Activated T-helper 9 cell treated with anti-CD3 and anti-CD28 coated beads, Interleukin-2, amount 50 U/mL, for 16 hours (primary cell): ENCODE measurements at regions not wholly inside any gene's neighbourhood (a gene's known extent, or its start where the extent isn't known, plus 50 kb on each side); places are given as distances from the start of the nearest gene placed in this dataset.

ENCODE experiments used
- DNase-seq: peaks from one replicate; pipeline ENCODE4 v3.0.0-alpha.2; 2020; ENCODE audit warnings: low read depth

DNA sequence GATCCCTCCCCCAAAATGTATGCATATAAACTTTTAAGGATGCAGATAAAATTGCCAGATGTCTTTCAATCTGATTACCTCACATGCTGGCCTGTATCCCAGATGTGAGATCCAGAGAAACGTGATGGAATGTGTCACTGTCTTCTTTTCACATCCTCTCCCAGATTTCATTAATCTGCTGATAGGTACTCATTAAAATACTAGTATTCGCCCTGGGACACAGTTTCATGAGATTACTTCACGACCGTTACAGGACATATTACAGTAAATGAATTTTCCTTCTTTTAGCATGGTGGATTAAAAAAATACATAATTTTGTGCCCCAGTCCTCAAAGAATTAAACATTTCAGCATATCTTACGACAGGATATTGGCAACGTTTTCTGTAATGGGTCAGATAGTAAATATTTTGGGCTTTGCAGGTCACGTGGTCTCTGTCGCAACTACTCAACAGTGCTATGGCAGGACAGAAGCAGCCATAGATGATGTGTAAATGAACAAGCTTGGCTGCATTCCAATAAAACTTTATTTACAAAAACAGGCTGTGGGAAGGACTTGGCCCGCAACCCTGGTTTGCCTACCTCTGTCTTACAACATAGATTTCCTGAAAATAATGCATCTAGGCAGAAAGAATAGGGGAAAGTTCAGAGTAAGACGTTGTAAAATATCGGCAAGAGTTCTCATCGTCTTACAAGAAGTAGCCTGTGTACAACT is 156.0 kb upstream of the DIO3 start:
- DNase-seq: no peak

- DNase-seq: no peak
Observed at GRCh38 chr14:101406921-101407320, 154.4 kb upstream of the DIO3 start.

DNA sequence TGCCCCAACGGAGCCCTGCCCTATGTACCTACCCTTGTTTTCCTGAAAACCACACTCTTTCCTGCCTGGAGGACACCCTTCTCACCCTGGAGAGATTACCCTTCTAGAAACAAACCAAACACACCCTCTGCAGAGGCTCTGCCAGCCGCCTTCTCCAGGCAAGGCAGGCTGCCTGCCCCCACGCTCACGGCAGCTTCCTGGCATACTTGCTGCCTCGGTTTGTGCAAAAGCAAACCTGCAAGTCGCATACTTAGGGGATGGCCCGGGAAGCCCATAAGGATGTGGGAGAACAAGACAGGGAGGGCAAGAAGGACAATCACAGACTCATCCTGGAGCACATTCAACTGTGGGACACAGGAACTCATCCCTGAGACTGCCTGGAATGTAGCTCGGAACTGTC is 154.0 kb upstream of the DIO3 start:
- DNase-seq: no peak

GRCh38 chr14:101408077-101408831 is 153.0 kb upstream of the DIO3 start:
- DNase-seq: no peak

DNA sequence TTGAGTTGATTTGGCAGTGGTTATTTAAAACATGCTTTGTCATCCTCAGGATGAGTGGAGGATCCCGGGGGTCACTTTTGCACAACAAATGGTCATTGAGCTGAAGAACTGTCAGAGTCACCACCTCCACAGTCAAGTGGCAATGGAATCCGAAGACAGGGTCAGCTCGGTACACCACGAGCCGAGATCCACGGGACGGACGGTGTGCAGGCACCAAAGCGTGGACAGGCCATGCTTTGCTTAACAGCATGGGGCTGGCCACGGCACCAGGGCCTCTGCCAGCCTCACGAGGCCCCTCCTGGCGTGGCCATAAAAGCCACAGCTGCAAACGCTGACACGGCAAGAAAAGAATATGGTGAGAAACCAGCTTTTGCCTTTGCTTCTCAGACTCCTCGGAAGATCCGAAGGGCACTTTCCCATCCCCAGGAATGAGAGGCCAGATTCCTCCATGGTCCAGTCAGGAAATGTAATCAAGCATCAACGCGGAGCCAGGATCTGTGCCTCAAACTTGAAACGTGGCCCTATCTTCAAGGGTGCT is 152.2 kb upstream of the DIO3 start:
- DNase-seq: no peak

- no peak for DNase-seq
Observed at GRCh38 chr14:101410126-101410525, 151.2 kb upstream of the DIO3 start.

GRCh38 chr14:101411151-101411550 is 150.1 kb upstream of the DIO3 start:
- DNase-seq: no peak

GRCh38 chr14:101411779-101412178 is 149.5 kb upstream of the DIO3 start:
- DNase-seq: no peak

DNA sequence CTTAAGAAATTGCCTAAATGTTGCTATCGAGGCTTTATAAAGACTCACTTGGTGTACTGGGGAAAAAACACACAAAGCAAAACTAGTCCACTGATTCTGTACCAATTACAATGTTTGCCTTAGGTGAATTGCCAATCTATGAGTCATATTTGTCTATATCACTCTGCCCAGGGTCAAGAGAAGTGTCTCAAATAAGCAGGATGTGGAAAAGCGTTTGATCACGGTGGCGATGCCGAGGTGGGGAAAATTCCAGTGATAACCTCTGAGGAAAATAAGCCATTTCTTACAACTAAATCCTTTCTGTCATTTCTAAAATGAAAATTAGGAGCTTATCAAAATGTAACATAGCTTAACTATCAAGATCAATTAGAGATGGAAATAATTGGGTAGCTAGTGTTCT is 148.6 kb upstream of the DIO3 start:
- DNase-seq: no peak

- DNase-seq: no peak
Observed at GRCh38 chr14:101417434-101417833, 143.9 kb upstream of the DIO3 start.

DNA sequence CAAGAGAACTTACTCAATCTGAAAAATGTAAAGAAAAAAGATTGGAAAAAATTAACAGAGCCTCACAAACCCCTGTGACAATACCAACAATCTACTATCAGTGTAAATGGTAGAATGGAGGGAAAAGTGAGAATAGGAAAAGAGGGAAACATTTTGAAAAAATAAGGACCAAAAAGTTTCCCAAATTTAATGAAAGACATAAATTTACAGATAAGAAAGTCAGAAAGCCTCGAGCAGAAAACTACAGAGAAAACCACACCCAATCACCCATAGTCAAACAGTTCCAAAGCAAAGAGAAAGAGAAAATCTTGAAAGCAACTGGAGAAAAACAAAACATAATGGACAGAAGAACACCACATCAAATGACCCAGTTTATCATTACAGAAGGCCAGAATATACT is 142.7 kb upstream of the DIO3 start:
- DNase-seq: no peak

DNA sequence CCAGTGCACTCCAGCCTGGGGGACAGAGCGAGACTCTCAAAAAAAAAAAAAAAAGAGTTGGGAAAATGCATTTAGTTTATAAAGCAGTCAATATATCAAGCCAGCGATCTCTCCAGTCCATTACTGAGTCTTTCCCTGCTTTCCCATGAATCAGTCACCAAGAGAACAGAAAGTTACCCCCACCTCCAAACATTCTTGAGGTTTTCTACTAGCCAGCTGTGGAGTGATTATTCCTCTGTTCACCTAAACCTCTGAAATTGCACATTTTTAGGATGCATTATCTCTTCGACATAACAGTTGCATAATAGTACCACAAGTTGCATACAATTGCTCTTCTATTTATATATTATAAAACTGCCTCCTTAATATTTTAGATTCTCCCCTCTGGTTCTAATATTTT is 134.8 kb upstream of the DIO3 start:
- DNase-seq: no peak

GRCh38 chr14:101428409-101428808 is 132.9 kb upstream of the DIO3 start:
- no peak for DNase-seq

- DNase-seq: no peak
Observed at GRCh38 chr14:101435546-101435945, 125.7 kb upstream of the DIO3 start.

GRCh38 chr14:101439023-101439422 is 122.3 kb upstream of the DIO3 start:
- no peak for DNase-seq

GRCh38 chr14:101440496-101440895 is 120.8 kb upstream of the DIO3 start:
- no peak for DNase-seq

DNA sequence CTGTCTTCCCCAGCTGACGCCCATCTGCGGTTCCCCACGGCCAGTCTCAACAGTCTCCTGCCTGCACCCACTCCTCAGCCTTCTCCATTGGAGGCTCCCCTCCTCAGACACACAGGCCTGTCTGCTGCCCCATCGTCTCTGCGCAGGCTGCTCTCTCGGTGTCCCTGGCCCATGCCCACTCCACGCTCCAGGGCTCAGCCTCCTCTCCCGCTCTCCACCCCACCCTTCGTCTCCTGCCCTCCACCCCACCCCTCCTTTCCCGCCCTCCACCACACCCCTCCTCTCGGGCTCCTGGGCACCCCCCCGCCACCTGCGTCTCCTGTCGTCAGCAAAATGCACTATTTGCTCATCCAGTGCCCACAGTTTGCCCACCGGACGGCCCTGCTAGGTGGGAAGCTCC is 119.6 kb upstream of the DIO3 start:
- no peak for DNase-seq

DNA sequence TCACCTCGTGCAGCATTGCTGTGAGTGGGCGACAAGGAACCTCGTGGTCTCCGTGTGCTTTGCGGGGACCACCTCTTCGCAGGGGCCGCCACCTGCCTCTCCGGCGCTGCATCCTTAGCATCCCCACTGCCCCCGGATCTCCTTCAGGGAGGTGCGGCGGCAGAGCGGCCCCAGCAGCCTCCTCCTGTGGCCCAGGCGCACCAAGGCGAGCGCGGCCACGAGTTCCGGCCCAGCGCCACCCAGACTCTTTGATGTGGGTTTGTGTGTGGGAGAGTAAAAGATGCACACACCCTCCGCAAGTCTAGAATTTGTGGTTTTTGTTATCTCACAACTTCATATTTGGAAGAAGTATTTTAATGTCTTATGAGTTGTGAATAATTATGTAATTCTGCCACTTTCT is 118.8 kb upstream of the DIO3 start:
- peak; percentile 42 for DNase-seq

GRCh38 chr14:101444116-101444515 is 117.2 kb upstream of the DIO3 start:
- no peak for DNase-seq

DNA sequence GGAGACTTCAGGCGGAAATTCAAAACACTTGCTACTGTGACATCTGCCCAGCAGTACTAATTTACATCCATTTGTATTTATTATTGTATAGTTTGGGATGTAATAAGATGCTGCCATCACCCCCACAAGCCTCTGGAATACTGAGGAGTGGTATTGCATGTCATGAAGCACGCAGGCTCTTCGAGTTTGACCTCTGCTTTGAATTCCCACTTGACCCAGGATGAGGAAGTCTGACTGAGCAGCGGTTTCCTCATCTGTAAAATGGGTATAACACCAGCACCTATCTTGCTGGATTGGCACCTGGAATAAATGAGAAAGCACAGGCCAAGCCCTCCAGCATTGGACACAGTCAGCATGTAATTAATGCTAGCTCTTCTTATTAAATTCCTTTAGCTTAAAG is 116.0 kb upstream of the DIO3 start:
- DNase-seq: no peak

GRCh38 chr14:101446387-101446969 is 114.8 kb upstream of the DIO3 start:
- no peak for DNase-seq

DNA sequence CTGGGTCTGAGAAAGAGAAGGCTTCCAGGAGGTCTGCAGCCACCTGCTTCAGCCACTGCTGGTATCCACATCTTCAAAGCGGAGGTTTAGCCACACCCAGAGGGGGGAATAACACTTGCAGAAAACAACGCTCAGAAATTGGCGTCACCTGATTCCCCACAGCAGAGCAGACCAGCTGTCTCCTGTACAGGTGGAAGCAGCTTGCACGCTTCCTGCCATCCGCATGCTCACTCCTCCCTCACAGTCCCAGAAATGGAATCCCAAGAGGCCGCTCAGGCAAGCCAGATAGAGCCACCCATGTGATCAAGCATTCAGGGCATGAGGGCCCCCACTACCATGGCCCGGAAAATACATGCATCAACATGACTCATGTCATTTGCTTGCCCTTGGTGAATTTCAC is 112.2 kb upstream of the DIO3 start:
- no peak for DNase-seq

GRCh38 chr14:101451166-101451565 is 110.1 kb upstream of the DIO3 start:
- no peak for DNase-seq
